ENCODE measurements at regions not wholly inside any gene's neighbourhood (a gene's known extent, or its start where the extent isn't known, plus 50 kb on each side); places are given as distances from the start of the nearest gene placed in this dataset.

DNA sequence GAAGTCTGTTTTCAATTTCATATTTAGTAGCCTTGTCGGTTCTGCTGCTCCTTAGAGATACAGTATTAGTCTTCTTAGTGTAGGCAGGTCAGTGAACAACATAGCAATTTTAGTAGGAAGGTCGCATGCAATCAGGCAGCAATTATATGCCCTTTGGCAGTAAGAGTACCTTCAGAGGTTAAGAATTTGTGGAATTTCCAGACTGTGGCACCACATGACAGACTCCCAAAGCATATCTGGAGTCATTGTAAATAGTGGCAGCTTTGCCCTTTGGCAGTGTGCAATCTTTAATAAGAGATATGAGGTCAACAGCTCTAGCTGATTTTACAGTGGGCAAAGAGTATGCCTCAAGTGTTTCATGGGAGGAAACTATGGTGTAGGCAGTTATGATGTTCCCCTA, 1532.5 kb upstream of the CADM2 start:
- no peak overlapping the region for H3K4me3 ChIP-seq (ENCODE audit: low read length)
- no peaks in the 10 kb centered on the region for H3K4me1 ChIP-seq (ENCODE audit: control insufficient read depth, insufficient read depth, low read length)
- DNase-seq (no peak), ATAC-seq (no peak)
- intact Hi-C loops (cut with micrococcal nuclease): no loop called here
- no peaks in the 10 kb centered on the region for H3K27me3 ChIP-seq (ENCODE audit: control insufficient read depth, insufficient read depth, low read length)
- H3K9me3 ChIP-seq (ENCODE audit: control insufficient read depth, insufficient read depth, low read length): peaks cover 5% of the 10 kb centered on the region
- no peaks in the 10 kb centered on the region for H3K4me1 Mint-ChIP-seq
- H3K27me3 Mint-ChIP-seq (ENCODE audit: low read depth in 2 of 2): no peaks in the 10 kb centered on the region
- TF ChIP-seq, protein P1, sequence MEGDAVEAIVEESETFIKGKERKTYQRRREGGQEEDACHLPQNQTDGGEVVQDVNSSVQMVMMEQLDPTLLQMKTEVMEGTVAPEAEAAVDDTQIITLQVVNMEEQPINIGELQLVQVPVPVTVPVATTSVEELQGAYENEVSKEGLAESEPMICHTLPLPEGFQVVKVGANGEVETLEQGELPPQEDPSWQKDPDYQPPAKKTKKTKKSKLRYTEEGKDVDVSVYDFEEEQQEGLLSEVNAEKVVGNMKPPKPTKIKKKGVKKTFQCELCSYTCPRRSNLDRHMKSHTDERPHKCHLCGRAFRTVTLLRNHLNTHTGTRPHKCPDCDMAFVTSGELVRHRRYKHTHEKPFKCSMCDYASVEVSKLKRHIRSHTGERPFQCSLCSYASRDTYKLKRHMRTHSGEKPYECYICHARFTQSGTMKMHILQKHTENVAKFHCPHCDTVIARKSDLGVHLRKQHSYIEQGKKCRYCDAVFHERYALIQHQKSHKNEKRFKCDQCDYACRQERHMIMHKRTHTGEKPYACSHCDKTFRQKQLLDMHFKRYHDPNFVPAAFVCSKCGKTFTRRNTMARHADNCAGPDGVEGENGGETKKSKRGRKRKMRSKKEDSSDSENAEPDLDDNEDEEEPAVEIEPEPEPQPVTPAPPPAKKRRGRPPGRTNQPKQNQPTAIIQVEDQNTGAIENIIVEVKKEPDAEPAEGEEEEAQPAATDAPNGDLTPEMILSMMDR (IDR thresholded peaks at IDR 0.05): no peak
- H3K27ac Mint-ChIP-seq: no peak overlapping the region
- WGBS (ENCODE audit: insufficient coverage): 75% methylated on average over 2 of the region's 2 CpGs
- peaks cover 5% of the 10 kb centered on the region for H3K36me3 Mint-ChIP-seq
- H3K9me3 Mint-ChIP-seq: peaks cover 10 to 12% of the 10 kb centered on the region in 2 donors
- H3K4me3 Mint-ChIP-seq: no peak overlapping the region
- no peaks in the 10 kb centered on the region for H3K36me3 ChIP-seq (ENCODE audit: control insufficient read depth, insufficient read depth, low read length)
- no peak overlapping the region for H3K27ac ChIP-seq (ENCODE audit: low read length)

DNA sequence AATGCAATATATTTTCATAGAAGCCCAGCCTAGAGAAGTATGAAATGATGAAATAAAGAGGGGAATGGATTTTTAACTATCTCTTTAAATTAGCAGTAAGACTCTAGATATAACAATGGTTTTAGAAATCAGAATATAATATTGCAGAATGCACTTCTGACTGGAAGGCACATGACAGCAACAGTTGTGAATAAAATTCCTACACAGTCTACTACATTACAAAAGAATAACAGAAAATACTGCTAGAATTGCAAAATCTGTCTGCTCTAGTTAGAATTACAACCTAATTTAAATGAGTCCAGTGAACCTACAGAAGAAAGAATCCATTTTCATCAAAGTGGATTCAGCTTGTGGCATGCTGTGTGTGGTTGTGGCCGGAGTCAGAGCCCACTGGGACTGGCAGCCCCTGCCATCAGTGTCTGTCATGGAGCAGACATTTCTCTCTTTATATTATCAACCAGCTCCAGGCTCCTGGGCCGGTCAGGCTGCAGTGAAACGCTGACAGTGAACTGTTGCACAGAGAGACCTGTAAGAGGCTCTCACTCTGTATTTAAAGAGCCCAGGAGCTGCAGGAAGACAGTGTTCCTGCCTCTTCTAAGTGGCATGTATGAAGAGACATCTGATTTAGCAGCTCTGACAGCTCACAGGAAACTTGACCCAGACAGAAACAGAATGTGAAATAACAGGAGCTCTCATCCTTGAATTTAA, 1523.8 kb upstream of the CADM2 start:
- Histone ChIP-seq H3K9me3 (ENCODE audit: control insufficient read depth, insufficient read depth, low read length) (peaks cover 4% of the 10 kb centered on the region), H3K27me3 (ENCODE audit: control insufficient read depth, insufficient read depth, low read length) (no peaks in the 10 kb centered on the region), H3K4me3 (ENCODE audit: low read length) (no peak overlapping the region), H3K27ac (ENCODE audit: low read length) (no peak overlapping the region), H3K4me1 (ENCODE audit: control insufficient read depth, insufficient read depth, low read length) (no peaks in the 10 kb centered on the region), H3K36me3 (ENCODE audit: control insufficient read depth, insufficient read depth, low read length) (no peaks in the 10 kb centered on the region)
- Mint-ChIP-seq H3K4me1 (no peaks in the 10 kb centered on the region), H3K36me3 (no peaks in the 10 kb centered on the region), H3K27me3 (ENCODE audit: low read depth in 2 of 2) (no peaks in the 10 kb centered on the region), H3K4me3 (no peak overlapping the region), H3K9me3 (peaks cover 9 to 14% of the 10 kb centered on the region in 2 donors), H3K27ac (no peak overlapping the region)
- DNase-seq (no peak), ATAC-seq (no peak)
- 51% methylated on average over 3 of the region's 3 CpGs for WGBS (ENCODE audit: insufficient coverage)
- TF ChIP-seq, protein P1 (IDR thresholded peaks at IDR 0.05): no peak
- intact Hi-C loops (cut with micrococcal nuclease): no loop called here

DNA sequence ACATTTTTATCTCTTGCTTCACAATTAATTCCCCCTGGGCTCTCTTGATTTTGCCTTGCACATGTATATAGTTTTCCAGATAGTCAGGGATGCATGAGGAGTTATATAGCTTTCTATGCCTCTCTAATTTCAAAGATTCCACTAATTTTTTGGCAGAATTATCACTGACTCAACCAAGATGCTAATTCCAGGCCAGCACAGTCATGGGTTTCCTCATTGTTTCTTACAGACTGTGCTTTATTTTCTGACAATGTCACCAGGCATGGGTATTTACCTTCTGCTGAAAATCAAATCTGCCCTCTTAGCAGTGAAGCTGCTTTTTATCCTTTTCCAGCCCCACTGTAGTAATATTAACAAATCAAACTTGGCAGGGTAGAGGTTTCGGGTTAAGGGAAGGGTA, 1520.6 kb upstream of the CADM2 start:
- Mint-ChIP-seq H3K4me1 (no peaks in the 10 kb centered on the region), H3K27me3 (ENCODE audit: low read depth in 2 of 2) (no peaks in the 10 kb centered on the region), H3K27ac (no peak overlapping the region), H3K36me3 (peaks cover 13% of the 10 kb centered on the region), H3K9me3 (peaks cover 17% of the 10 kb centered on the region in 2 donors), H3K4me3 (no peak overlapping the region)
- ATAC-seq: no peak
- TF ChIP-seq, protein P1 (IDR thresholded peaks at IDR 0.05): no peak
- Histone ChIP-seq H3K36me3 (ENCODE audit: control insufficient read depth, insufficient read depth, low read length) (no peaks in the 10 kb centered on the region), H3K27me3 (ENCODE audit: control insufficient read depth, insufficient read depth, low read length) (no peaks in the 10 kb centered on the region), H3K9me3 (ENCODE audit: control insufficient read depth, insufficient read depth, low read length) (peaks cover 4% of the 10 kb centered on the region), H3K4me1 (ENCODE audit: control insufficient read depth, insufficient read depth, low read length) (no peaks in the 10 kb centered on the region), H3K4me3 (ENCODE audit: low read length) (no peak overlapping the region), H3K27ac (ENCODE audit: low read length) (no peak overlapping the region)
- WGBS (ENCODE audit: insufficient coverage): no CpG with 5 or more reads among the region's 1 CpG
- intact Hi-C loops (cut with micrococcal nuclease): no loop called here
- no peak for DNase-seq

- no peak overlapping the region for H3K27ac Mint-ChIP-seq
- H3K9me3 ChIP-seq (ENCODE audit: control insufficient read depth, insufficient read depth, low read length): peaks cover 2% of the 10 kb centered on the region
Measured at GRCh38 chr3:83453056-83453455, 1505.7 kb upstream of the CADM2 start.

More at GRCh38 chr3:83453056-83453455, 1505.7 kb upstream of the CADM2 start:
- no peaks in the 10 kb centered on the region for H3K4me1 ChIP-seq (ENCODE audit: control insufficient read depth, insufficient read depth, low read length)
- peaks cover 8 to 12% of the 10 kb centered on the region in 2 donors for H3K9me3 Mint-ChIP-seq
- 60% methylated on average over 1 of the region's 1 CpG for WGBS (ENCODE audit: insufficient coverage)
- intact Hi-C loops (cut with micrococcal nuclease): no loop called here
- no peaks in the 10 kb centered on the region for H3K27me3 Mint-ChIP-seq (ENCODE audit: low read depth in 2 of 2)
- H3K27ac ChIP-seq (ENCODE audit: low read length): no peak overlapping the region
- no peak overlapping the region for H3K4me3 Mint-ChIP-seq
- DNase-seq: no peak
- H3K36me3 ChIP-seq (ENCODE audit: control insufficient read depth, insufficient read depth, low read length): no peaks in the 10 kb centered on the region
- TF ChIP-seq, protein P1 (IDR thresholded peaks at IDR 0.05): no peak
- no peak overlapping the region for H3K4me3 ChIP-seq (ENCODE audit: low read length)
- no peak for ATAC-seq
- no peaks in the 10 kb centered on the region for H3K36me3 Mint-ChIP-seq
- H3K4me1 Mint-ChIP-seq: no peaks in the 10 kb centered on the region
- H3K27me3 ChIP-seq (ENCODE audit: control insufficient read depth, insufficient read depth, low read length): no peaks in the 10 kb centered on the region

All from natural killer cell (primary cell).